Thoracic aorta (tissue), 2 donors: ENCODE measurements at regions not wholly inside any gene's neighbourhood (a gene's known extent, or its start where the extent isn't known, plus 50 kb on each side); places are given as distances from the start of the nearest gene placed in this dataset.

ENCODE experiments used
- ATAC-seq: fragments of 150-250 bp; one replicate; pipeline ENCODE4 v1.8.0; 2017; ENCODE audit warnings: low read depth; ENCODE audit not compliant: insufficient number of reproducible peaks, low FRiP score
- DNase-seq: peaks from one replicate; pipeline ENCODE4 v3.0.0-alpha.2; 2020; ENCODE audit warnings: low spot score
- H3K27ac ChIP-seq, 2 donors: fragments of 200-600 bp; sonication (generic); 1 replicate in 1 of 2; 2 replicates in 1 of 2; pipeline ENCODE4 v1.5.1; 2016; ENCODE audit warnings: mild to moderate bottlenecking in 2 of 2, moderate library complexity in 2 of 2
- H3K27me3 ChIP-seq: fragments of 200-600 bp; sonication (generic); replicated peaks from 2 replicates; pipeline ENCODE4 v1.6.0; 2016; ENCODE audit warnings: mild to moderate bottlenecking; ENCODE audit not compliant: insufficient read depth
- H3K36me3 ChIP-seq: fragments of 200-600 bp; sonication (generic); one replicate; pipeline ENCODE4 v1.5.1; 2016
- H3K4me1 ChIP-seq, 2 donors: fragments of 200-600 bp; sonication (generic); 1 replicate in 1 of 2; 2 replicates in 1 of 2; pipeline versions ENCODE4 v1.5.1 to v1.6.0; 2016; ENCODE audit warnings: low read depth in 2 of 2, mild to moderate bottlenecking in 1 of 2; ENCODE audit not compliant: control insufficient read depth in 1 of 2
- H3K4me3 ChIP-seq: fragments of 200-600 bp; sonication (generic); 2 replicates; pipeline ENCODE4 v1.5.1; 2016; ENCODE audit warnings: mild to moderate bottlenecking
- H3K9me3 ChIP-seq: fragments of 200-600 bp; sonication (generic); 2 replicates; pipeline ENCODE4 v1.5.1; 2016
- TF ChIP-seq, protein P1 (sequence below): fragments of 200-600 bp; sonication (generic); IDR thresholded peaks from one replicate; pipeline ENCODE4 v1.5.1; 2019; ENCODE audit warnings: antibody characterized with exemption

DNA sequence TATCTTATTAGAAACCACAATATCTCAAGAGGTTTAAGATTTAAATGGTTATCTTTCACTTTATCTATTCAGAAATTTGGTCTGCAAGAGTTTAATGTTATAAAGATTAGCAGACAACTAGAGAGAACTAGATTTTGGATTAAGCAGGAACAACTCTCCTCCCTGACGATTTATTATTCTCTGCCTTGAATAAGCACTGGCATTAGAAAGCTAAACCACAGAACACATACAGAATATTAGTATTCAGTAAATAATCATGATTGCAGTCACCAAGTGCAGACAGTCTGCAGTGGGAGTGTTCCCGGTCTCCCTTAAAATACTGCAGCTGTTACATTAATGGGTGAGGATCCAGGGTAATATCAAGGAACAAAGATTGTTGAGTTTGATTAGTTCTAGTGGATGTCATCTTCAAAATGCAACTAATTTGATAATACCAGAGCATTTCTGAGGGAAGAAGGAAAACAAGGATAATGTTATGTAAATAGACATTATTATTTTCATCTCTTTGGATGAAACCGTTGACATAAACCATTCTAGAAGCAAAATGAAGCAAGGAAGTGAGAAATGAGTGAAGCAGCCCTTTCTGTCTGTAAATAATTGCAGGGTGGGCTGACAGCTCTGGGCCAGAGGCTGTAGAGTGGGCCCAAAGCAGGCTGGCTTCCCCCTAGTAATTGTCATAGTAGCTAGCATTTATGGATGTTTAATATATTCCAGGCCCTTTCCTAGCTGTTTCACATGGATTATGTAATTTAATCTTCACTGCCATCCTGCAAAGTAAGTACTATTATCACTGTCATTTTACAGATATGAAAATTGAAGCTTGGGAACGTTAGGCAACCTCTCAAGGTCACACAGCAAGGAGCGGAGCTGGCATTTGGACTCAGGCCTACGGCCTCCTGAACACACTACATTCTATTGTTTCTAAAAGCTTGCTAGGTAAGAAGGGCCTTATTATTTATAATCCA is 79.4 kb downstream of the DYRK2 start:
- peaks cover 6 to 11% of the 10 kb centered on the region in 2 donors for H3K4me1 ChIP-seq
- H3K27me3 ChIP-seq = no peaks in the 10 kb centered on the region
- ATAC-seq (no peak), DNase-seq (no peak)
- no peak overlapping the region for H3K4me3 ChIP-seq
- TF ChIP-seq, protein P1, sequence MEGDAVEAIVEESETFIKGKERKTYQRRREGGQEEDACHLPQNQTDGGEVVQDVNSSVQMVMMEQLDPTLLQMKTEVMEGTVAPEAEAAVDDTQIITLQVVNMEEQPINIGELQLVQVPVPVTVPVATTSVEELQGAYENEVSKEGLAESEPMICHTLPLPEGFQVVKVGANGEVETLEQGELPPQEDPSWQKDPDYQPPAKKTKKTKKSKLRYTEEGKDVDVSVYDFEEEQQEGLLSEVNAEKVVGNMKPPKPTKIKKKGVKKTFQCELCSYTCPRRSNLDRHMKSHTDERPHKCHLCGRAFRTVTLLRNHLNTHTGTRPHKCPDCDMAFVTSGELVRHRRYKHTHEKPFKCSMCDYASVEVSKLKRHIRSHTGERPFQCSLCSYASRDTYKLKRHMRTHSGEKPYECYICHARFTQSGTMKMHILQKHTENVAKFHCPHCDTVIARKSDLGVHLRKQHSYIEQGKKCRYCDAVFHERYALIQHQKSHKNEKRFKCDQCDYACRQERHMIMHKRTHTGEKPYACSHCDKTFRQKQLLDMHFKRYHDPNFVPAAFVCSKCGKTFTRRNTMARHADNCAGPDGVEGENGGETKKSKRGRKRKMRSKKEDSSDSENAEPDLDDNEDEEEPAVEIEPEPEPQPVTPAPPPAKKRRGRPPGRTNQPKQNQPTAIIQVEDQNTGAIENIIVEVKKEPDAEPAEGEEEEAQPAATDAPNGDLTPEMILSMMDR = no peak
- no peak overlapping the region for H3K27ac ChIP-seq
- no peaks in the 10 kb centered on the region for H3K9me3 ChIP-seq
- no peaks in the 10 kb centered on the region for H3K36me3 ChIP-seq

DNA sequence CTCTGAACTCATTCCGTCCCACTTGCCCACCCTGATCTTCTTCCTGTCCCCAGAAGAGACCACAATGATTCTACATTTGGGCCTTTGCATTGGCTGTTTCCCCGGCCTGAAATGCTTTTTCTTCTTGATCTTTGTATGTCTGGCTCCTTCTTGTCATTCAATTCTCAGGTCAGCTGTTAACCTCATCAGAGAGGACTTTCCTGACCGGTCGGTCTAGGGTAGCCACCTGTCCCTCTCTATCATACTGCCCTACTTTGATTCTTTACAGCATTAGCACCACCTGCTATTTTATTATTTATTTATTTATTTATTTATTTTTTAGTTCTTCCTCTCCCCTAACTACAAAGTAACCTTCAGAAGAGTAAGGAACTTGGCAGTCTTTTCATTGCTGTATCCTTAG is 84.3 kb downstream of the DYRK2 start:
- Histone ChIP-seq H3K4me1 (peaks cover 6 to 11% of the 10 kb centered on the region in 2 donors), H3K4me3 (no peak overlapping the region), H3K27ac (no peak overlapping the region), H3K9me3 (no peaks in the 10 kb centered on the region), H3K36me3 (no peaks in the 10 kb centered on the region), H3K27me3 (no peaks in the 10 kb centered on the region)
- no peak for ATAC-seq
- TF ChIP-seq, protein P1 = no peak
- DNase-seq = no peak

DNA sequence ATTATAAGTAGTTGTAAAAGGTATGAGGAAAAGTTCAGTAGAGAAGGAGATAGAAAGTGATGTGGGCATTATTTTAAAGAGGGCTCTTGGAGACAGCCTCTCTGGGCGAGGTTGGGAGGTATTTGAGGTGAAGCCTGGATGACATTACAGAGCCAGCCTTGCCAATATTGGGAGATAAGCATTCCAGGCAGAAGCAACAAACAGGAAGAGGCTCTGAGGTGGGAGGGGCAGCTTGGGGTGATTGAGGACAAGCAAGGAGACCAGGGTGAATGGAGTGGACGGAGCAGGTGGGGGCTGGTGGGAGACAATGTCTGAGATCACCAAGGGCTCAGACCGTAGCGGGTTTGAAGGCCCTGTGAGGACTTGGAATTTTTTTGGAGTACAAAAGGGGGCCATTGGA is 87.3 kb downstream of the DYRK2 start:
- TF ChIP-seq, protein P1 = no peak
- Histone ChIP-seq H3K9me3 (no peaks in the 10 kb centered on the region), H3K4me3 (no peak overlapping the region), H3K4me1 (peaks cover 6 to 11% of the 10 kb centered on the region in 2 donors), H3K36me3 (no peaks in the 10 kb centered on the region), H3K27ac (no peak overlapping the region), H3K27me3 (no peaks in the 10 kb centered on the region)
- ATAC-seq (no peak), DNase-seq (no peak)

- DNase-seq = no peak
- TF ChIP-seq, protein P1 = no peak
- ATAC-seq = no peak
Observed at GRCh38 chr12:67740711-67741110, 92.2 kb downstream of the DYRK2 start.

GRCh38 chr12:67741270-67741669 is 92.7 kb downstream of the DYRK2 start:
- Histone ChIP-seq H3K27ac (no peak overlapping the region), H3K9me3 (no peaks in the 10 kb centered on the region)
- ATAC-seq = no peak

More at GRCh38 chr12:67740711-67741110, 92.2 kb downstream of the DYRK2 start:
- H3K27me3 ChIP-seq = no peaks in the 10 kb centered on the region
- H3K36me3 ChIP-seq = no peaks in the 10 kb centered on the region
- H3K4me3 ChIP-seq = no peak overlapping the region
- no peaks in the 10 kb centered on the region for H3K9me3 ChIP-seq
- no peak overlapping the region for H3K27ac ChIP-seq
- H3K4me1 ChIP-seq = no peaks in the 10 kb centered on the region

More at GRCh38 chr12:67741270-67741669, 92.7 kb downstream of the DYRK2 start:
- DNase-seq = no peak
- H3K4me3 ChIP-seq = no peak overlapping the region
- H3K36me3 ChIP-seq = no peaks in the 10 kb centered on the region
- no peaks in the 10 kb centered on the region for H3K4me1 ChIP-seq
- no peaks in the 10 kb centered on the region for H3K27me3 ChIP-seq
- TF ChIP-seq, protein P1 = no peak
